GM06990 (cell line): ENCODE measurements at regions not wholly inside any gene's neighbourhood (a gene's known extent, or its start where the extent isn't known, plus 50 kb on each side); places are given as distances from the start of the nearest gene placed in this dataset.

Experiments
- DNase-seq: peaks from one replicate; pipeline ENCODE4 v3.0.0-alpha.2; 2011; ENCODE audit not compliant: insufficient read length; ENCODE audit errors: extremely low read depth
- H3K27me3 ChIP-seq: replicated peaks from 2 replicates; pipeline ENCODE4 v1.6.0; 2011; ENCODE audit warnings: low read length; ENCODE audit not compliant: control insufficient read depth, insufficient read depth
- H3K36me3 ChIP-seq: 2 replicates; pipeline ENCODE4 v1.5.1; 2011; ENCODE audit warnings: low read length; ENCODE audit not compliant: control insufficient read depth, insufficient read depth
- H3K4me3 ChIP-seq: replicated peaks from 2 replicates; pipeline ENCODE4 v1.5.1; 2011; ENCODE audit warnings: low read depth, mild to moderate bottlenecking, control low read depth, low read length
- TF ChIP-seq, protein P1 (sequence below): IDR thresholded peaks from 2 replicates; pipeline ENCODE4 v1.5.1; 2011; ENCODE audit warnings: low read length, control low read depth, mild to moderate bottlenecking, inconsistent platforms; ENCODE audit not compliant: insufficient read depth, poor library complexity, severe bottlenecking

DNA sequence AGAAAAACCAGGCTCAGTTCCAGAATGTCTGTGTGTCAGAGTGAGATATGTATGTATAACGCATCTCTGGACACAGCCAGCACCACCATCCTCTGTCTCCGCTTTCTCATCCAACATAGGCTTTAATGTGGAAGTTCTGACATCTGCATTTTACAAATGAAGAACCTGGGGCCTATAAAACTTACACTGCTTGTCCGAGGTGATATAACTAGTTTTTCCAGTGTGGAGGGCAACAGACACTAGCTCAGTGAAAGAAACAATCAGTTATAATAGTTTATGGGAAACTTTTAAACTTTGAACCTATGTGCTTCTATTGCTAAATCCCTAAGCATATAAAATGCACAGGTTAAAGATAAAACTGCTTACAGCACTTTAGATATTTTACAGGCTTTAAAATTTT lies 208.7 kb downstream of the CRPPA start:
- TF ChIP-seq, protein P1, sequence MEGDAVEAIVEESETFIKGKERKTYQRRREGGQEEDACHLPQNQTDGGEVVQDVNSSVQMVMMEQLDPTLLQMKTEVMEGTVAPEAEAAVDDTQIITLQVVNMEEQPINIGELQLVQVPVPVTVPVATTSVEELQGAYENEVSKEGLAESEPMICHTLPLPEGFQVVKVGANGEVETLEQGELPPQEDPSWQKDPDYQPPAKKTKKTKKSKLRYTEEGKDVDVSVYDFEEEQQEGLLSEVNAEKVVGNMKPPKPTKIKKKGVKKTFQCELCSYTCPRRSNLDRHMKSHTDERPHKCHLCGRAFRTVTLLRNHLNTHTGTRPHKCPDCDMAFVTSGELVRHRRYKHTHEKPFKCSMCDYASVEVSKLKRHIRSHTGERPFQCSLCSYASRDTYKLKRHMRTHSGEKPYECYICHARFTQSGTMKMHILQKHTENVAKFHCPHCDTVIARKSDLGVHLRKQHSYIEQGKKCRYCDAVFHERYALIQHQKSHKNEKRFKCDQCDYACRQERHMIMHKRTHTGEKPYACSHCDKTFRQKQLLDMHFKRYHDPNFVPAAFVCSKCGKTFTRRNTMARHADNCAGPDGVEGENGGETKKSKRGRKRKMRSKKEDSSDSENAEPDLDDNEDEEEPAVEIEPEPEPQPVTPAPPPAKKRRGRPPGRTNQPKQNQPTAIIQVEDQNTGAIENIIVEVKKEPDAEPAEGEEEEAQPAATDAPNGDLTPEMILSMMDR = no peak
- DNase-seq = no peak
- Histone ChIP-seq H3K36me3 (no peaks in the 10 kb centered on the region), H3K27me3 (no peaks in the 10 kb centered on the region), H3K4me3 (no peak overlapping the region)

DNA sequence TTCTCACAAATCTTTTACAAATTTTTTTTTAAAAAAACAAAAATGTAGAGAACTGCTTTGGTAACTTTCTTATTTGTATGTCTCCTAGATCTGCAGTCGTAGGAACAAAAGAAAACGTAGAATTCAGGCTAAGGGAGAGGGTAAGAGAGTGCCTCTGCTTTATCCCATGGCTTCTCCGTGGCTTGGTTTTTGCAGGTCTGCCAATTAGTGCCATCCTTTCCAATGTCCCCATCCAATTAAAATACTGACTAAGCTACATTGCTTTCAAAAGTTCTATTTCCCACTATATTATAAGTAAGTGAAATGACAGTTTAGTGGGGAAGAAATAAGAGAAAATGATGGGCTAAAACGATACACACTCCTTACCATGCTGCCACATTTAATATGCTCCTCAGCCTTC lies 209.3 kb downstream of the CRPPA start:
- no peaks in the 10 kb centered on the region for H3K27me3 ChIP-seq
- TF ChIP-seq, protein P1 = no peak
- H3K36me3 ChIP-seq = no peaks in the 10 kb centered on the region
- DNase-seq = no peak
- no peak overlapping the region for H3K4me3 ChIP-seq

DNA sequence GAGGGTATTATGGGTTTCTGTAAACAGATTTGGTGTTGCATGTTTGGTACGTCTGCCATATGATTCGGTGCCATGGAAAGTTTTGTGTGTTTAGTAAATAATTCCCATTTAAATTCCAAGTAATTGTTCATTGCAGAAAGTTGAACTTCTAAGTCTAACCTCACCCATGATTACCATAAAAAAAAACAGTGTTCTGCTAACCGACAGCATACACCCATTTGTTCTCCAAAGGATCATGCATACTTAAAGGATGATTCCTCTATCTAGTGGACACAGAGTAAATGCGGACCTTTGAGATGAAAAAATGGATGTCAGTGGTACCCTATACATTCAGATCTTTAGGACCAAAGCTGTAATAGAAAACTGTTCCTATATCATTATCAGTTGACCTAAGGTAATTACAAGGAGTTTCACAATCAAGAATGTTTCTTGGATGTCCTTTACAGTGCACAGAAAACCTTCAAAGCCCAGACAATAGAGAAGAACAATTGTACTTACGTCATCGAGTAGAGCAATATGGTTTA lies 209.9 kb downstream of the CRPPA start:
- no peak for DNase-seq
- Histone ChIP-seq H3K36me3 (no peaks in the 10 kb centered on the region), H3K4me3 (no peak overlapping the region), H3K27me3 (no peaks in the 10 kb centered on the region)
- TF ChIP-seq, protein P1 = no peak

DNA sequence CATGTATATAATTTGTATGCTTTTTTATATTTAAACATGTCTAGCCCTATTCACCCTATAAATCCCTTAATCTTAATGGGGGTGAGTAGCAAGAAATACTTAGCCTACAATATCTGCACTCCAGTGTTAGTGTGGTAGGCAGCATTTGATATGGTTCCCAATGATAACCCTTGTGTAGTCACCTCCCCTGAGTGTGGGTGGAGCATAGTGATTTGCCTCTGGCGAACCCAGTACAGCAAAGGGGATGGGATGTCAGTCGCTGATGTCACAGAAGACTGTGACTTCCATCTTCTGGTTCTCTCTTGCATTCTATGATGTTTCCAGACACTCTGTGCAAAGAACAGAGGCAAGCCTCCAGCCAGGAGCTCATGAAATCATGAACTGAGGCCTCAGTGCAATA lies 211.2 kb downstream of the CRPPA start:
- no peak for DNase-seq
- TF ChIP-seq, protein P1 = no peak
- no peaks in the 10 kb centered on the region for H3K36me3 ChIP-seq
- H3K27me3 ChIP-seq = no peaks in the 10 kb centered on the region
- no peak overlapping the region for H3K4me3 ChIP-seq

DNA sequence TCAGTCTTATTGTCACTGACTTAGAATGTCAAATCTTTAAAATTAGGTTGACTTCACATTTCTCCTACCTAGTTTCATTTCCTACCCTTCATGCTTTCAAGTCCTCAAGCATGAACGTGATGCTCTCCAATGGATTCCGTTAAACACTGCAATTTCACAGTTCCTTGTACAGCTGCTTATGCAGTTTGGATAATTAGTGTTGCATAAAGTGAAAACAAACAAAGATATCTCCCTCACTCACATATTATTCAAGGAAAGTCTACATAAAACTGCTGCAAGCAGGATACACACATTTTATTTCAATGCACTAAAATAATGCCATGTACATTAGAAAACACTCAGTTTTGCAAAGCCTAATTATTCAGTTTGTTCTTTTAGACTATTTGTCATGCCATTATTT lies 214.0 kb downstream of the CRPPA start:
- no peak overlapping the region for H3K4me3 ChIP-seq
- TF ChIP-seq, protein P1 = no peak
- no peak for DNase-seq
- no peaks in the 10 kb centered on the region for H3K36me3 ChIP-seq
- H3K27me3 ChIP-seq = no peaks in the 10 kb centered on the region

DNA sequence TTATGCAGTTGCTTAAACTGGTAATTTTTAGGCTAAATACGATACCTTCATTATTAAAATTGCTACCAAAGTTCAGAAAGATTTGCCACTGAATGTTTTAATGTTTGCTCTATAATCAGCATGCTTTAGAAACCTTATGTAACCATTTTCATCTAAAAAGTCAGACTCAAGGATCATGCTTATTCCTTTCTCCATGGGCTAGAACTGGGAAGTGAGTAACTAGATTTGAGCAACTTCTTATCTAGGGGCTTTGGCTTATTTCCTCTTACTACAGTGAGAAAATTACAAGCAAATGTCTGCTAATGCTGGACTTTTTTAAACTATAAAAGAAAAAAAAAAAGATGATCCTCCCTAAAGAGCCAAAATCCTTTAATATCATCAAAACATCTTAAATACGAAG lies 215.9 kb downstream of the CRPPA start:
- DNase-seq = no peak
- no peaks in the 10 kb centered on the region for H3K36me3 ChIP-seq
- no peaks in the 10 kb centered on the region for H3K27me3 ChIP-seq
- TF ChIP-seq, protein P1 = no peak
- no peak overlapping the region for H3K4me3 ChIP-seq
